ENCODE measurements at regions not wholly inside any gene's neighbourhood (a gene's known extent, or its start where the extent isn't known, plus 50 kb on each side); places are given as distances from the start of the nearest gene placed in this dataset.

GRCh38 chr11:109285465-109285864 is 136.5 kb upstream of the C11orf87 start:
- H3K4me1 ChIP-seq (ENCODE audit: low read length) = no peaks in the 10 kb centered on the region
- no peak overlapping the region for H3K27ac ChIP-seq (ENCODE audit: low read length)
- no peaks in the 10 kb centered on the region for H3K79me2 ChIP-seq (ENCODE audit: low read length)
- H3K27me3 ChIP-seq (ENCODE audit: low read length) = no peaks in the 10 kb centered on the region; the same call in 1 of the 2 replicates
- H3K36me3 ChIP-seq (ENCODE audit: insufficient read depth, low read length) = no peaks in the 10 kb centered on the region
- H4K20me1 ChIP-seq (ENCODE audit: insufficient read depth, low read depth, low read length) = no peaks in the 10 kb centered on the region
- H3K9me2 ChIP-seq (replicated peaks; ENCODE audit: insufficient read depth, low read length) = no peaks in the 10 kb centered on the region
- no peak overlapping the region for H2AFZ ChIP-seq (ENCODE audit: low read length)
- no peak overlapping the region for H3K9ac ChIP-seq (ENCODE audit: low read length)
- H3K4me2 ChIP-seq (ENCODE audit: low read depth, low read length, poor library complexity, severe bottlenecking) = no peak overlapping the region
- no peak overlapping the region for H3K4me3 ChIP-seq (ENCODE audit: low read length)
- DNase-seq = no peak
- H3K9me3 ChIP-seq (ENCODE audit: low read length) = no peaks in the 10 kb centered on the region

DNA sequence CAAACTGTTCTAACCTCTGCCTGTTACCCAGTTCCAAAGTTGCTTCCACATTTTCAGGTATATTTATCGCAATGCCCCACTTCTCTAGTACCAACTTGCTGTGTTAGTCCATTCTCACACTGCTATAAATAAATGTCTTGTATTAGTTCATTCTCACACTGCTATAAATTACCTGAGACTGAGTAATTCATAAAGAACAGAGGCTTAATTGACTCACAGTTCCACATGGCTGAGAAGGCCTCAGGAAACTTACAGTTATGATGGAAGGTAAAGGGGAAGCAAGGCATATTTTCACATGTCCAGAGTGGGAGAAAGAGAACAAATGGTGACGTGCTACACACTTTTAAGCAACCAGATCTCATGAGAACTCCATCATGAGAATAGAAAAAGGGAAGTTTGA is 130.4 kb upstream of the C11orf87 start:
- H3K4me2 ChIP-seq (ENCODE audit: low read depth, low read length, poor library complexity, severe bottlenecking) = no peak overlapping the region
- no peaks in the 10 kb centered on the region for H3K9me3 ChIP-seq (ENCODE audit: low read length)
- H3K4me1 ChIP-seq (ENCODE audit: low read length) = no peaks in the 10 kb centered on the region
- H3K4me3 ChIP-seq (ENCODE audit: low read length) = no peak overlapping the region
- H3K9me2 ChIP-seq (replicated peaks; ENCODE audit: insufficient read depth, low read length) = no peaks in the 10 kb centered on the region
- no peak overlapping the region for H2AFZ ChIP-seq (ENCODE audit: low read length)
- no peaks in the 10 kb centered on the region; the same call in 1 of the 2 replicates for H3K27me3 ChIP-seq (ENCODE audit: low read length)
- no peak overlapping the region for H3K27ac ChIP-seq (ENCODE audit: low read length)
- H3K79me2 ChIP-seq (ENCODE audit: low read length) = no peaks in the 10 kb centered on the region
- H4K20me1 ChIP-seq (ENCODE audit: insufficient read depth, low read depth, low read length) = no peaks in the 10 kb centered on the region
- H3K9ac ChIP-seq (ENCODE audit: low read length) = no peak overlapping the region
- no peak for DNase-seq
- no peaks in the 10 kb centered on the region for H3K36me3 ChIP-seq (ENCODE audit: insufficient read depth, low read length)

GRCh38 chr11:109298865-109299264 is 123.1 kb upstream of the C11orf87 start:
- H3K79me2 ChIP-seq (ENCODE audit: low read length) = no peaks in the 10 kb centered on the region
- H3K4me1 ChIP-seq (ENCODE audit: low read length) = no peaks in the 10 kb centered on the region
- H3K9me2 ChIP-seq (replicated peaks; ENCODE audit: insufficient read depth, low read length) = no peaks in the 10 kb centered on the region
- H3K27me3 ChIP-seq (ENCODE audit: low read length) = no peaks in the 10 kb centered on the region
- no peak for DNase-seq
- no peaks in the 10 kb centered on the region for H3K36me3 ChIP-seq (ENCODE audit: insufficient read depth, low read length)
- no peak overlapping the region for H3K27ac ChIP-seq (ENCODE audit: low read length)
- no peaks in the 10 kb centered on the region for H4K20me1 ChIP-seq (ENCODE audit: insufficient read depth, low read depth, low read length)
- no peak overlapping the region for H3K4me3 ChIP-seq (ENCODE audit: low read length)
- no peak overlapping the region for H2AFZ ChIP-seq (ENCODE audit: low read length)
- no peak overlapping the region for H3K9ac ChIP-seq (ENCODE audit: low read length)
- H3K9me3 ChIP-seq (ENCODE audit: low read length) = no peaks in the 10 kb centered on the region
- no peak overlapping the region for H3K4me2 ChIP-seq (ENCODE audit: low read depth, low read length, poor library complexity, severe bottlenecking)

DNA sequence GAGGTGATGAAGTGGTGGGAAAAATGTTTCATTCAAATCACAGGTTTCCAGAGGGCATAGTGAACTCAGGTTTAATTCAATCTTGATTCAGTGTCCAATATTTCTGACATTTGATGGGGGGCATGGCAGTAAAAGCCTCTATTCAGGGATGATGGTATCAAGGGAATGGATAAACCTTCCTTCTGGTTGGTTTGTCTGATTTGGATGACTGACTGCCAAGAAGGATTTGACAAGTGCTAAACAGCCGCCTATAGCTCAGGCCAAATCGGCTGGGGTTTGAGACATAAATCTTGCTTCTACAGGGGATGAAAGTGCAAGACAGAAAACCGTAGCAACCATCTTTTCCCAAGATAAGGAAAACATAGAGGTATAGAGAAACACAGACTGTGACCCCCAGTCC is 121.8 kb upstream of the C11orf87 start:
- Histone ChIP-seq H3K36me3 (ENCODE audit: insufficient read depth, low read length) (no peaks in the 10 kb centered on the region), H4K20me1 (ENCODE audit: insufficient read depth, low read depth, low read length) (no peaks in the 10 kb centered on the region), H3K27ac (ENCODE audit: low read length) (no peak overlapping the region), H3K4me3 (ENCODE audit: low read length) (no peak overlapping the region), H3K79me2 (ENCODE audit: low read length) (no peaks in the 10 kb centered on the region), H3K9me3 (ENCODE audit: low read length) (no peaks in the 10 kb centered on the region), H3K9me2 (replicated peaks; ENCODE audit: insufficient read depth, low read length) (no peaks in the 10 kb centered on the region), H3K9ac (ENCODE audit: low read length) (no peak overlapping the region), H3K27me3 (ENCODE audit: low read length) (no peaks in the 10 kb centered on the region), H3K4me1 (ENCODE audit: low read length) (no peaks in the 10 kb centered on the region), H3K4me2 (ENCODE audit: low read depth, low read length, poor library complexity, severe bottlenecking) (no peak overlapping the region), H2AFZ (ENCODE audit: low read length) (no peak overlapping the region)
- DNase-seq = no peak

DNA sequence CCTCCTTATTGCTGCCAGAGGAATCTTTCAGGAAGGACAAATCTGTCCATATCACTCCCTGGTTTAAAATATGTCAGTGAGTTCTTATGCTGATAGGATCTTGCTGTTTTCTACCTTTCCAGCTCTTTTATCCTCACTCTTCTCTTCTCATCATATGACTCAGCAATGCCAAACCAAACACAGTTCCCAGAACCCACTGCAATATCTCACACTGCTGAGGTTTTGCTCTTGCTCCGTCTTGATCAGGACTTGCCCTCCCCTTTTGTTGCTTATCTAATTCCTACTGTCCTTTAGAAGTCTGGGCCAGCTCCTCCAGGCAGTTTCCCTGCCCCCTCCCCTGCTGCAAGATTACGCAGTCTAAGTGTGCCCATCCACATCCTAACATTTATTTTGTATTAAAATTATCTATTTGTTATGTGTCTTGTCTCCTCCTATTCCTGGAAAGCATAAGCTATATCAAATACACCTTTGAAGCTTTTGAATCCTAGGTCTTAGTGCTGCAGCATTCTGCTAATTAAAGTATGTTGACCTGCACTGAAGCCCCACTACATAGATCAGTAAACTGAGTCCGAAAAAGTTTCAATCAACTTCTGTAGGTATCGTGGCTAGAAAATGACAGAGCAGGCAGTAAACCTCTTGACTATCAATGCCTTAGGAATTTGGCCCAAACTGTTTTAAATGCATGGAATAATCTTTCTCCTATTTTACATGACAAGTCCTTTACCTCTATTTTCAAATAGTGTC is 119.2 kb upstream of the C11orf87 start:
- no peaks in the 10 kb centered on the region for H3K79me2 ChIP-seq (ENCODE audit: low read length)
- H4K20me1 ChIP-seq (ENCODE audit: insufficient read depth, low read depth, low read length) = no peaks in the 10 kb centered on the region
- H3K9me2 ChIP-seq (replicated peaks; ENCODE audit: insufficient read depth, low read length) = no peaks in the 10 kb centered on the region
- DNase-seq = no peak
- no peak overlapping the region for H3K4me2 ChIP-seq (ENCODE audit: low read depth, low read length, poor library complexity, severe bottlenecking)
- no peaks in the 10 kb centered on the region for H3K9me3 ChIP-seq (ENCODE audit: low read length)
- H3K27me3 ChIP-seq (ENCODE audit: low read length) = no peaks in the 10 kb centered on the region
- no peak overlapping the region for H3K27ac ChIP-seq (ENCODE audit: low read length)
- no peak overlapping the region for H3K9ac ChIP-seq (ENCODE audit: low read length)
- H2AFZ ChIP-seq (ENCODE audit: low read length) = no peak overlapping the region
- no peaks in the 10 kb centered on the region for H3K36me3 ChIP-seq (ENCODE audit: insufficient read depth, low read length)
- no peaks in the 10 kb centered on the region for H3K4me1 ChIP-seq (ENCODE audit: low read length)
- H3K4me3 ChIP-seq (ENCODE audit: low read length) = no peak overlapping the region

GRCh38 chr11:109303342-109303741 is 118.6 kb upstream of the C11orf87 start:
- Histone ChIP-seq H3K4me3 (ENCODE audit: low read length) (no peak overlapping the region), H3K9me3 (ENCODE audit: low read length) (no peaks in the 10 kb centered on the region), H3K9ac (ENCODE audit: low read length) (no peak overlapping the region), H3K27ac (ENCODE audit: low read length) (no peak overlapping the region), H3K9me2 (replicated peaks; ENCODE audit: insufficient read depth, low read length) (no peaks in the 10 kb centered on the region), H3K4me1 (ENCODE audit: low read length) (no peaks in the 10 kb centered on the region), H3K79me2 (ENCODE audit: low read length) (no peaks in the 10 kb centered on the region), H3K36me3 (ENCODE audit: insufficient read depth, low read length) (no peaks in the 10 kb centered on the region), H3K4me2 (ENCODE audit: low read depth, low read length, poor library complexity, severe bottlenecking) (no peak overlapping the region), H4K20me1 (ENCODE audit: insufficient read depth, low read depth, low read length) (no peaks in the 10 kb centered on the region), H2AFZ (ENCODE audit: low read length) (no peak overlapping the region), H3K27me3 (ENCODE audit: low read length) (no peaks in the 10 kb centered on the region)
- DNase-seq = no peak

- Histone ChIP-seq H3K27me3 (ENCODE audit: low read length) (no peaks in the 10 kb centered on the region), H3K9ac (ENCODE audit: low read length) (no peak overlapping the region), H3K9me3 (ENCODE audit: low read length) (no peaks in the 10 kb centered on the region), H3K9me2 (replicated peaks; ENCODE audit: insufficient read depth, low read length) (no peaks in the 10 kb centered on the region), H3K79me2 (ENCODE audit: low read length) (no peaks in the 10 kb centered on the region), H4K20me1 (ENCODE audit: insufficient read depth, low read depth, low read length) (no peaks in the 10 kb centered on the region), H3K4me3 (ENCODE audit: low read length) (no peak overlapping the region), H2AFZ (ENCODE audit: low read length) (no peak overlapping the region), H3K36me3 (ENCODE audit: insufficient read depth, low read length) (no peaks in the 10 kb centered on the region), H3K4me2 (ENCODE audit: low read depth, low read length, poor library complexity, severe bottlenecking) (no peak overlapping the region), H3K27ac (ENCODE audit: low read length) (no peak overlapping the region), H3K4me1 (ENCODE audit: low read length) (no peaks in the 10 kb centered on the region)
- no peak for DNase-seq
Observed at GRCh38 chr11:109304159-109304558, 117.8 kb upstream of the C11orf87 start.

GRCh38 chr11:109305009-109305408 is 117.0 kb upstream of the C11orf87 start:
- Histone ChIP-seq H3K4me1 (ENCODE audit: low read length) (no peaks in the 10 kb centered on the region), H3K9me2 (replicated peaks; ENCODE audit: insufficient read depth, low read length) (no peaks in the 10 kb centered on the region), H3K27me3 (ENCODE audit: low read length) (no peaks in the 10 kb centered on the region), H3K4me2 (ENCODE audit: low read depth, low read length, poor library complexity, severe bottlenecking) (no peak overlapping the region), H3K4me3 (ENCODE audit: low read length) (no peak overlapping the region), H4K20me1 (ENCODE audit: insufficient read depth, low read depth, low read length) (no peaks in the 10 kb centered on the region), H2AFZ (ENCODE audit: low read length) (no peak overlapping the region), H3K9me3 (ENCODE audit: low read length) (no peaks in the 10 kb centered on the region), H3K79me2 (ENCODE audit: low read length) (no peaks in the 10 kb centered on the region), H3K27ac (ENCODE audit: low read length) (no peak overlapping the region), H3K9ac (ENCODE audit: low read length) (no peak overlapping the region), H3K36me3 (ENCODE audit: insufficient read depth, low read length) (no peaks in the 10 kb centered on the region)
- no peak for DNase-seq
